ENCODE measurements at regions not wholly inside any gene's neighbourhood (a gene's known extent, or its start where the extent isn't known, plus 50 kb on each side); places are given as distances from the start of the nearest gene placed in this dataset.
A peak's percentile ranks its signal among the peaks of the same experiment; 100 is the strongest.

DNA sequence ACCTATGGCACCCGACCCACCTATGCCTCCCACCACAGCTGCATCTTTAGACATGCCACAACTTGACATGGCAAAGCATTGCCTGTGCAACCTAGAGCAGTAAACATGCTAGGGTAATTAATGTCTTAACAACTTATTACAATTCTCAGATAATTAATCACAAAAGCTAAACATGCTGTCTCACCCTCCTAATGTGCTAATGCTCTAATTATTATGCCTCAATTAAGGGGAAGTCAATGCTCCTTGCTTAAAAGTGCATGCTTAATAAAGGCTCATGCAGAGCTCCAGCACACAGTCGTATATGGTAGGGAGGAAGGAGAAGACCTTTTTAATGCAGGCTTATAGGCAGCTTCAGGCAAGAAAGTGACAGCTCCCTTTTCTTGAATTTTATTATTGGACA is 396.0 kb downstream of the SEC16B start:
- 88% methylated on average over 2 of the region's 2 CpGs for whole genome bisulfite sequencing
- no peaks in the 10 kb centered on the region for H3K36me3 ChIP-seq (ENCODE audit: control insufficient read depth in 4 of 4, insufficient read depth in 3 of 4, low read depth in 1 of 4, low read length in 3 of 4)
- DNase-seq (ENCODE audit: low spot score), result no peak
- no peak overlapping the region for H3K4me3 ChIP-seq (ENCODE audit: low read depth in 1 of 3, low read length in 3 of 3)
- H3K9me3 ChIP-seq (ENCODE audit: control insufficient read depth in 4 of 4, low read length in 3 of 4), result no peaks in the 10 kb centered on the region
- no peak overlapping the region for H3K27ac ChIP-seq (ENCODE audit: low read depth in 1 of 2, low read length in 2 of 2)
- no peak overlapping the region for H3K9ac ChIP-seq (ENCODE audit: low read depth in 1 of 2, low read length in 2 of 2)
- no peak for TF ChIP-seq NR2F2 (IDR thresholded peaks at IDR 0.05)
- TF ChIP-seq FOXA1 (IDR thresholded peaks at IDR 0.05), result no peak
- TF ChIP-seq YY1 (IDR thresholded peaks at IDR 0.05), result no peak
- no peak for TF ChIP-seq TAF1 (conservative IDR thresholded peaks at IDR 0.05)
- TF ChIP-seq ZBTB33 (IDR thresholded peaks at IDR 0.05), result no peak
- TF ChIP-seq JUND (IDR thresholded peaks at IDR 0.05), result no peak
- TF ChIP-seq HNF4G (IDR thresholded peaks at IDR 0.05), result no peak
- no peaks in the 10 kb centered on the region for H3K27me3 ChIP-seq (ENCODE audit: control insufficient read depth in 4 of 4, insufficient read depth in 4 of 4, low read length in 3 of 4)
- peaks cover 0 to 9% (median 0%) of the 10 kb centered on the region in 4 donors for H3K4me1 ChIP-seq (ENCODE audit: control insufficient read depth in 4 of 4, insufficient read depth in 4 of 4, low read length in 3 of 4)

DNA sequence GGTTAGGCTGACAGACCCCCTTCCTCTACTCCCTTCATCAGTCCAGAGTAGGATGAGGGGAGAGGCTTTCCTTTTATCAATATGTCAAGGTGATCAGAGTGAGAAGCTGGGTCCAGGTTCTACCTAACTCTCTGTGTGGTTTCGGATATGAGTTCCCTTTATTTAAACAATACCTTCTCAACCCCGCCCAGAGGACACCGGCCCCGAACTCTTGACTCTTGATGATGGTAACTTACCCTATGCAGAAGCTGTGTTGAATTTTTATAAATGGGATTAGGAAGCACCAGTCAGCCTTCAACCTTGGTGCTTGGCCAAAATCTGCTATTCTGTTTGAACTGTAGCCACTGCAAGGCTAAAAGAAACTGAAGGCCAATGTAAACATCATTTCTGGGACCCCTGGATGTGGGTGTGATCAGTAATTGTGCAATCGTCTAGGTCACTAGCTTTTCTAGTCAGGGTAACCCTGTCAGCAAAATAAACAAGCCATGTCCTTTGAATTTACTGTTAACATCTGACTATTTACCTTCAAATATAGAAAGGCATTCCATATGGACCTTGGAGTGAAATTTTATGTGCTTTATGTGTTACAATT is 398.3 kb downstream of the SEC16B start:
- Histone ChIP-seq H3K36me3 (ENCODE audit: control insufficient read depth in 4 of 4, insufficient read depth in 3 of 4, low read depth in 1 of 4, low read length in 3 of 4) (no peaks in the 10 kb centered on the region), H3K27ac (ENCODE audit: low read depth in 1 of 2, low read length in 2 of 2) (peak overlapping the region in 1 of 2 donors; percentile 12), H3K9me3 (ENCODE audit: control insufficient read depth in 4 of 4, low read length in 3 of 4) (no peaks in the 10 kb centered on the region), H3K9ac (ENCODE audit: low read depth in 1 of 2, low read length in 2 of 2) (no peak overlapping the region), H3K4me3 (ENCODE audit: low read depth in 1 of 3, low read length in 3 of 3) (no peak overlapping the region), H3K27me3 (ENCODE audit: control insufficient read depth in 4 of 4, insufficient read depth in 4 of 4, low read length in 3 of 4) (no peaks in the 10 kb centered on the region), H3K4me1 (ENCODE audit: control insufficient read depth in 4 of 4, insufficient read depth in 4 of 4, low read length in 3 of 4) (peaks cover 0 to 9% (median 3%) of the 10 kb centered on the region in 4 donors)
- WGBS, result 35% methylated on average over 5 of the region's 5 CpGs
- TF ChIP-seq FOXA1 (IDR thresholded peaks at IDR 0.05) (peak; percentile 91), RAD21 (IDR thresholded peaks at IDR 0.05) (peak in 1 of 2 donors; percentile 49), NR2F2 (IDR thresholded peaks at IDR 0.05) (no peak), RXRA (IDR thresholded peaks at IDR 0.05) (peak; percentile 49 to 86), TAF1 (conservative IDR thresholded peaks at IDR 0.05) (no peak), FOXA2 (IDR thresholded peaks at IDR 0.05) (peak; percentile 98), EGR1 (IDR thresholded peaks at IDR 0.05; ENCODE audit: low read depth in 2 of 2) (no peak), SP1 (IDR thresholded peaks at IDR 0.05) (peak; percentile 43), CTCF (IDR thresholded peaks at IDR 0.05; ENCODE audit: low read depth, low read length, missing input control) (no peak), YY1 (IDR thresholded peaks at IDR 0.05) (peak; percentile 66), JUND (IDR thresholded peaks at IDR 0.05) (peak in 1 of 2 donors; percentile 59), MAX (IDR thresholded peaks at IDR 0.05) (peak; percentile 57), ZBTB33 (IDR thresholded peaks at IDR 0.05) (peak; percentile 71), GABPA (IDR thresholded peaks at IDR 0.05 in 1 of 2, conservative IDR thresholded peaks at IDR 0.05 in 1 of 2) (no peak), HNF4G (IDR thresholded peaks at IDR 0.05) (no peak), HNF4A (conservative IDR thresholded peaks at IDR 0.05) (peak; percentile 56 to 84)
- TF ChIP-seq, protein P1, sequence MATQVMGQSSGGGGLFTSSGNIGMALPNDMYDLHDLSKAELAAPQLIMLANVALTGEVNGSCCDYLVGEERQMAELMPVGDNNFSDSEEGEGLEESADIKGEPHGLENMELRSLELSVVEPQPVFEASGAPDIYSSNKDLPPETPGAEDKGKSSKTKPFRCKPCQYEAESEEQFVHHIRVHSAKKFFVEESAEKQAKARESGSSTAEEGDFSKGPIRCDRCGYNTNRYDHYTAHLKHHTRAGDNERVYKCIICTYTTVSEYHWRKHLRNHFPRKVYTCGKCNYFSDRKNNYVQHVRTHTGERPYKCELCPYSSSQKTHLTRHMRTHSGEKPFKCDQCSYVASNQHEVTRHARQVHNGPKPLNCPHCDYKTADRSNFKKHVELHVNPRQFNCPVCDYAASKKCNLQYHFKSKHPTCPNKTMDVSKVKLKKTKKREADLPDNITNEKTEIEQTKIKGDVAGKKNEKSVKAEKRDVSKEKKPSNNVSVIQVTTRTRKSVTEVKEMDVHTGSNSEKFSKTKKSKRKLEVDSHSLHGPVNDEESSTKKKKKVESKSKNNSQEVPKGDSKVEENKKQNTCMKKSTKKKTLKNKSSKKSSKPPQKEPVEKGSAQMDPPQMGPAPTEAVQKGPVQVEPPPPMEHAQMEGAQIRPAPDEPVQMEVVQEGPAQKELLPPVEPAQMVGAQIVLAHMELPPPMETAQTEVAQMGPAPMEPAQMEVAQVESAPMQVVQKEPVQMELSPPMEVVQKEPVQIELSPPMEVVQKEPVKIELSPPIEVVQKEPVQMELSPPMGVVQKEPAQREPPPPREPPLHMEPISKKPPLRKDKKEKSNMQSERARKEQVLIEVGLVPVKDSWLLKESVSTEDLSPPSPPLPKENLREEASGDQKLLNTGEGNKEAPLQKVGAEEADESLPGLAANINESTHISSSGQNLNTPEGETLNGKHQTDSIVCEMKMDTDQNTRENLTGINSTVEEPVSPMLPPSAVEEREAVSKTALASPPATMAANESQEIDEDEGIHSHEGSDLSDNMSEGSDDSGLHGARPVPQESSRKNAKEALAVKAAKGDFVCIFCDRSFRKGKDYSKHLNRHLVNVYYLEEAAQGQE (IDR thresholded peaks at IDR 0.05), result peak; percentile 72
- TF ChIP-seq, protein P2, sequence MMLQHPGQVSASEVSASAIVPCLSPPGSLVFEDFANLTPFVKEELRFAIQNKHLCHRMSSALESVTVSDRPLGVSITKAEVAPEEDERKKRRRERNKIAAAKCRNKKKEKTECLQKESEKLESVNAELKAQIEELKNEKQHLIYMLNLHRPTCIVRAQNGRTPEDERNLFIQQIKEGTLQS (IDR thresholded peaks at IDR 0.05), result no peak
- no peak for DNase-seq (ENCODE audit: low spot score)
